H1 (cell line): ENCODE measurements at regions not wholly inside any gene's neighbourhood (a gene's known extent, or its start where the extent isn't known, plus 50 kb on each side); places are given as distances from the start of the nearest gene placed in this dataset.

Experiments used
- CTCF ChIA-PET: fragments of 300-600 bp; sonication (Branson Sonifier 250); formaldehyde crosslinking; loops from one replicate; lab custom pipeline; 2021; ENCODE audit not compliant: partially characterized antibody; lab: Charles Lee
- POLR2A ChIA-PET: fragments of 300-600 bp; sonication (Branson Sonifier 250); formaldehyde crosslinking; loops from one replicate; lab custom pipeline; 2021; ENCODE audit warnings: inconsistent platforms; ENCODE audit not compliant: partially characterized antibody; lab: Charles Lee
- DNase-seq, 2 experiments: peaks; one replicate each; pipeline versions ENCODE4 v3.0.0 to v3.0.0-alpha.2; 2010 to 2022; ENCODE audit warnings: low spot score in 2 of 2, low read depth in 1 of 2, mixed read lengths in 1 of 2
- FAIRE-seq: peaks from 2 replicates; lab custom pipeline; 2011; peaks lifted over from hg19 to GRCh38; lab: Jason Lieb, UNC
- H2AFZ ChIP-seq: 2 replicates; pipeline ENCODE4 v1.8.1; 2012; ENCODE audit warnings: low read length, inconsistent platforms
- H2AK5ac ChIP-seq: 2 replicates; pipeline ENCODE4 v1.6.1; 2013; ENCODE audit warnings: low read depth, low read length
- H2BK120ac ChIP-seq: replicated peaks from 2 replicates; pipeline ENCODE3; 2013; ENCODE audit warnings: low read depth, low read length, inconsistent platforms
- H2BK12ac ChIP-seq: 2 replicates; pipeline ENCODE4 v1.6.1; 2013; ENCODE audit warnings: low read depth, low read length
- H2BK15ac ChIP-seq: 2 replicates; pipeline ENCODE4 v1.6.1; 2013; ENCODE audit warnings: low read length
- H2BK20ac ChIP-seq: 2 replicates; pipeline ENCODE4 v1.6.1; 2013; ENCODE audit warnings: low read length
- H2BK5ac ChIP-seq: 2 replicates; pipeline ENCODE4 v1.6.1; 2013; ENCODE audit warnings: low read depth, low read length
- H3K14ac ChIP-seq: 2 replicates; pipeline ENCODE4 v1.6.1; 2013; ENCODE audit warnings: inconsistent platforms; ENCODE audit not compliant: insufficient read length
- H3K18ac ChIP-seq: 2 replicates; pipeline ENCODE4 v1.6.1; 2013; ENCODE audit warnings: low read length; ENCODE audit errors: extremely low read depth
- H3K23ac ChIP-seq: 2 replicates; pipeline ENCODE4 v1.6.1; 2013; ENCODE audit warnings: inconsistent platforms; ENCODE audit not compliant: insufficient read length
- H3K23me2 ChIP-seq: 2 replicates; pipeline ENCODE4 v1.6.1; 2013; ENCODE audit warnings: low read depth, low read length
- H3K27ac ChIP-seq: 2 replicates; pipeline ENCODE4 v1.6.1; 2011; ENCODE audit warnings: low read depth, low read length, inconsistent platforms
- H3K27me3 ChIP-seq, 4 experiments: replicated peaks in 1 of 4; 1 replicate in 1 of 4; 2 replicates in 3 of 4; pipeline versions ENCODE4 v1.6.1 to v1.8.1; 2011 to 2013; ENCODE audit warnings: low read length in 3 of 4, mild to moderate bottlenecking in 3 of 4, inconsistent platforms in 2 of 4, mixed read lengths in 2 of 4, moderate library complexity in 1 of 4; ENCODE audit not compliant: control insufficient read depth in 3 of 4, insufficient read depth in 3 of 4; ENCODE audit errors: extremely low read depth in 1 of 4
- H3K36me3 ChIP-seq, 4 experiments: 2 replicates each; pipeline versions ENCODE4 v1.6.1 to v1.8.1; 2011 to 2013; ENCODE audit warnings: mild to moderate bottlenecking in 4 of 4, low read length in 3 of 4, moderate library complexity in 2 of 4, control low read depth in 1 of 4, inconsistent platforms in 1 of 4; ENCODE audit not compliant: insufficient read depth in 4 of 4, control insufficient read depth in 2 of 4
- H3K4ac ChIP-seq: replicated peaks from 2 replicates; pipeline ENCODE3; 2013; ENCODE audit warnings: low read length, low read depth, mixed read lengths, inconsistent platforms; ENCODE audit not compliant: insufficient read length
- H3K4me1 ChIP-seq, 4 experiments: replicated peaks in 1 of 4; 1 replicate in 1 of 4; 2 replicates in 3 of 4; pipeline versions ENCODE4 v1.6.1 to v1.8.1; 2011 to 2013; ENCODE audit warnings: low read length in 3 of 4, inconsistent platforms in 2 of 4, mixed read lengths in 1 of 4; ENCODE audit not compliant: insufficient read depth in 4 of 4, control insufficient read depth in 3 of 4
- H3K4me2 ChIP-seq, 2 experiments: 2 replicates each; pipeline versions ENCODE4 v1.6.1 to v1.8.1; 2011 to 2013; ENCODE audit warnings: low read depth in 2 of 2, low read length in 2 of 2, control low read depth in 1 of 2, inconsistent platforms in 1 of 2, mild to moderate bottlenecking in 1 of 2; ENCODE audit not compliant: insufficient read depth in 1 of 2
- H3K4me3 ChIP-seq, 4 experiments: fragments of 200-600, 300-600 bp in 1 of 4; sonication (generic), shearing (Covaris generic), sonication (Bioruptor Twin) in 1 of 4; 2 replicates each; pipeline versions ENCODE4 v1.5.1 to v1.8.1; 2011 to 2016; ENCODE audit warnings: low read length in 4 of 4, low read depth in 3 of 4, control low read depth in 2 of 4, inconsistent platforms in 2 of 4, mild to moderate bottlenecking in 2 of 4, mixed read lengths in 1 of 4, moderate library complexity in 1 of 4; ENCODE audit not compliant: insufficient read depth in 2 of 4; ENCODE audit errors: extremely low read depth in 1 of 4
- H3K56ac ChIP-seq: replicated peaks from 2 replicates; pipeline ENCODE3; 2013; ENCODE audit warnings: low read depth, mild to moderate bottlenecking, mixed read lengths, low read length, inconsistent platforms; ENCODE audit not compliant: insufficient read length
- H3K79me1 ChIP-seq: 2 replicates; pipeline ENCODE4 v1.6.1; 2013; ENCODE audit warnings: low read depth, low read length, control low read depth
- H3K79me2 ChIP-seq, 2 experiments: 2 replicates each; pipeline versions ENCODE4 v1.6.1 to v1.8.1; 2012 to 2013; ENCODE audit warnings: low read length in 2 of 2, mild to moderate bottlenecking in 2 of 2, inconsistent platforms in 1 of 2; ENCODE audit not compliant: insufficient read depth in 2 of 2, control insufficient read depth in 1 of 2
- H3K9ac ChIP-seq, 4 experiments: replicated peaks in 1 of 4; 1 replicate in 1 of 4; 2 replicates in 3 of 4; pipeline versions ENCODE4 v1.6.1 to v1.8.1; 2011 to 2013; ENCODE audit warnings: low read depth in 3 of 4, low read length in 3 of 4, control low read depth in 2 of 4, mild to moderate bottlenecking in 2 of 4, moderate library complexity in 2 of 4, inconsistent platforms in 1 of 4; ENCODE audit errors: extremely low read depth in 1 of 4
- H3K9me3 ChIP-seq, 2 experiments: 2 replicates each; pipeline versions ENCODE4 v1.6.1 to v1.8.1; 2012 to 2013; ENCODE audit warnings: mild to moderate bottlenecking in 2 of 2, moderate library complexity in 2 of 2, control low read depth in 1 of 2, inconsistent platforms in 1 of 2, low read depth in 1 of 2, low read length in 1 of 2, mixed read lengths in 1 of 2; ENCODE audit not compliant: insufficient read depth in 2 of 2
- H4K20me1 ChIP-seq, 2 experiments: replicated peaks in 1 of 2; 2 replicates each; pipeline versions ENCODE3 to v1.8.1; 2011 to 2013; ENCODE audit warnings: inconsistent platforms in 2 of 2, low read length in 2 of 2, mild to moderate bottlenecking in 1 of 2; ENCODE audit not compliant: insufficient read depth in 2 of 2, control insufficient read depth in 1 of 2
- H4K5ac ChIP-seq: 2 replicates; pipeline ENCODE4 v1.6.1; 2013; ENCODE audit warnings: low read length, low read depth, mixed read lengths, inconsistent platforms; ENCODE audit not compliant: insufficient read length
- H4K8ac ChIP-seq: 2 replicates; pipeline ENCODE4 v1.8.0; 2013; ENCODE audit warnings: mild to moderate bottlenecking, moderate library complexity, low read length, inconsistent platforms; ENCODE audit not compliant: insufficient read depth; ENCODE audit errors: extremely low read depth
- H4K91ac ChIP-seq: replicated peaks from 2 replicates; pipeline ENCODE3; 2013; ENCODE audit warnings: low read length, mixed read lengths, inconsistent platforms; ENCODE audit not compliant: insufficient read length
- BRCA1 ChIP-seq: IDR thresholded peaks from 2 replicates; pipeline ENCODE4 v1.6.1; 2012; ENCODE audit warnings: low read depth, low read length, improper control_type of control experiment
- CEBPB ChIP-seq: IDR thresholded peaks from 2 replicates; pipeline ENCODE4 v1.6.1; 2012; ENCODE audit warnings: low read depth, low read length
- CTBP2 ChIP-seq: IDR thresholded peaks from 2 replicates; pipeline ENCODE4 v1.7.0; 2011; ENCODE audit warnings: borderline replicate concordance, mild to moderate bottlenecking, moderate library complexity, mixed read lengths, low read length; ENCODE audit not compliant: insufficient read depth, insufficient read length
- POLR2AphosphoS5 ChIP-seq: IDR thresholded peaks from 2 replicates; pipeline ENCODE4 v1.6.1; 2011; ENCODE audit warnings: low read depth, low read length
- SIRT6 ChIP-seq: IDR thresholded peaks from one replicate; pipeline ENCODE4 v1.7.1; 2012; ENCODE audit warnings: low read length, inconsistent platforms
- SP1 ChIP-seq: IDR thresholded peaks from 2 replicates; pipeline ENCODE4 v1.6.1; 2011; ENCODE audit warnings: low read depth, low read length
- TAF1 ChIP-seq: IDR thresholded peaks from 2 replicates; pipeline ENCODE4 v1.6.1; 2011; ENCODE audit warnings: mild to moderate bottlenecking, low read depth, low read length
- TAF7 ChIP-seq: optimal IDR thresholded peaks from 2 replicates; pipeline ENCODE3; 2011; ENCODE audit warnings: low read depth, mild to moderate bottlenecking, inconsistent platforms, low read length, moderate library complexity, borderline replicate concordance
- TBP ChIP-seq: IDR thresholded peaks from 2 replicates; pipeline ENCODE4 v1.6.1; 2011; ENCODE audit warnings: low read depth, low read length, improper control_type of control experiment
- USF2 ChIP-seq: IDR thresholded peaks from 2 replicates; pipeline ENCODE4 v1.6.1; 2011; ENCODE audit warnings: low read length, improper control_type of control experiment
- WGBS, 2 experiments: shearing (Covaris generic) in 1 of 2; methylation state at CpG; one replicate each; pipeline versions ENCODE4 v1.1.6 to v1.1.7; 2013 to 2015; ENCODE audit warnings: low lambda C conversion rate in 2 of 2, mixed read lengths in 2 of 2, inconsistent platforms in 1 of 2, low coverage in 1 of 2, missing lambda C conversion rate in 1 of 2; ENCODE audit not compliant: insufficient replicate concordance in 2 of 2, insufficient coverage in 1 of 2, insufficient read length in 1 of 2; ENCODE audit errors: extremely low coverage in 1 of 2, missing lambda C conversion rate in 1 of 2; 5-methylcytosine and 5-hydroxymethylcytosine counted together

- no peaks in the 10 kb centered on the region for H3K79me2 ChIP-seq
- TF ChIP-seq TAF1, result no peak
- TF ChIP-seq SIRT6, result no peak
- TF ChIP-seq CEBPB, result no peak
- no peak for TF ChIP-seq BRCA1
- TF ChIP-seq USF2, result no peak
- TF ChIP-seq TAF7, result no peak
- TF ChIP-seq TBP, result no peak
- no peak for TF ChIP-seq SP1
- TF ChIP-seq CTBP2, result no peak
- TF ChIP-seq POLR2AphosphoS5, result no peak
- H3K4ac ChIP-seq, result no peak overlapping the region
- no peak overlapping the region for H2BK20ac ChIP-seq
- no peak overlapping the region for H3K4me2 ChIP-seq
- H3K4me1 ChIP-seq, result no peaks in the 10 kb centered on the region
- no peaks in the 10 kb centered on the region; the same call in 1 of the 2 replicates for H3K23me2 ChIP-seq
- no peak overlapping the region for H4K5ac ChIP-seq
- H4K20me1 ChIP-seq, result no peaks in the 10 kb centered on the region
- H2AFZ ChIP-seq, result no peak overlapping the region
- no peaks in the 10 kb centered on the region for H3K36me3 ChIP-seq
- 88% methylated on average over 1 of the region's 1 CpG; no CpG with 5 or more reads in 1 of the 2 experiments for WGBS, 2 experiments
- H2BK120ac ChIP-seq, result no peak overlapping the region
- FAIRE-seq, result no peak
- no peak overlapping the region for H4K8ac ChIP-seq
- no peak overlapping the region for H3K56ac ChIP-seq
- no peak overlapping the region for H3K23ac ChIP-seq
- H3K9ac ChIP-seq, result no peak overlapping the region
- DNase-seq, result no peak
- H3K79me1 ChIP-seq, result no peaks in the 10 kb centered on the region
- no peaks in the 10 kb centered on the region for H3K27me3 ChIP-seq
- CTCF ChIA-PET, result no interaction called here
- H2BK5ac ChIP-seq, result no peak overlapping the region
- H3K14ac ChIP-seq, result no peak overlapping the region
- H3K9me3 ChIP-seq, result peaks cover 7 to 19% of the 10 kb centered on the region in 2 experiments; a peak in 3 of 4 replicates
- H3K18ac ChIP-seq, result no peak overlapping the region
- no peak overlapping the region for H4K91ac ChIP-seq
- H2BK12ac ChIP-seq, result no peak overlapping the region
- H2BK15ac ChIP-seq, result no peak overlapping the region
- no peak overlapping the region for H2AK5ac ChIP-seq
- H3K27ac ChIP-seq, result no peak overlapping the region
- no peak overlapping the region for H3K4me3 ChIP-seq
- POLR2A ChIA-PET, result no interaction called here
Observed at GRCh38 chr10:64363687-64364086, 842.5 kb downstream of the REEP3 start.
